NCI-H2227 (cell line): ENCODE measurements at regions not wholly inside any gene's neighbourhood (a gene's known extent, or its start where the extent isn't known, plus 50 kb on each side); places are given as distances from the start of the nearest gene placed in this dataset.

Experiments used
- DNase-seq: peaks from one replicate; lab custom pipeline; 2025; ENCODE audit not compliant: unreplicated experiment; lab: John Stamatoyannopoulos, UW

GRCh38 chr10:89879121-89879520, 177.7 kb downstream of the KIF20B start:
- DNase-seq = no peak

- DNase-seq = no peak
These were observed 186.0 kb downstream of the KIF20B start for GRCh38 chr10:89887406-89887805.

DNA sequence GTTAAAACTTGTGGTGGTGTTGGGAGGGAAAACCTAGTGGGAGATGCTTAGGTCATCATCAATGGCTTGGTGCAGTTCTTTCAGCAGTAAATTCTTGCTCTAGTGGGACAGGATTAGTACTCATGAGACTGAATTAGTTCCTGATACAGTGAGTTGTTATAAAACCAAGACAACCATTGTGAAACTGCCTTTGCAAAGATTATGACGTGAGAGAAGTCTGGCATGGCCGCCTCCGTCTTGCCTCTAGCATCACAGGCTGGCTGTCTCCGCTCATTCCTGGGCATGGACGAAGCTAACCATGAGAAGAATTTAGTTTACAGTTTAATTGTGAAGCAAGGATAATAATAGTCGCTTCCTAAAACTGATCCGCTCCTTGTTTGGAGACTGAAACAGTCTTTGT, 186.4 kb downstream of the KIF20B start:
- no peak for DNase-seq

DNA sequence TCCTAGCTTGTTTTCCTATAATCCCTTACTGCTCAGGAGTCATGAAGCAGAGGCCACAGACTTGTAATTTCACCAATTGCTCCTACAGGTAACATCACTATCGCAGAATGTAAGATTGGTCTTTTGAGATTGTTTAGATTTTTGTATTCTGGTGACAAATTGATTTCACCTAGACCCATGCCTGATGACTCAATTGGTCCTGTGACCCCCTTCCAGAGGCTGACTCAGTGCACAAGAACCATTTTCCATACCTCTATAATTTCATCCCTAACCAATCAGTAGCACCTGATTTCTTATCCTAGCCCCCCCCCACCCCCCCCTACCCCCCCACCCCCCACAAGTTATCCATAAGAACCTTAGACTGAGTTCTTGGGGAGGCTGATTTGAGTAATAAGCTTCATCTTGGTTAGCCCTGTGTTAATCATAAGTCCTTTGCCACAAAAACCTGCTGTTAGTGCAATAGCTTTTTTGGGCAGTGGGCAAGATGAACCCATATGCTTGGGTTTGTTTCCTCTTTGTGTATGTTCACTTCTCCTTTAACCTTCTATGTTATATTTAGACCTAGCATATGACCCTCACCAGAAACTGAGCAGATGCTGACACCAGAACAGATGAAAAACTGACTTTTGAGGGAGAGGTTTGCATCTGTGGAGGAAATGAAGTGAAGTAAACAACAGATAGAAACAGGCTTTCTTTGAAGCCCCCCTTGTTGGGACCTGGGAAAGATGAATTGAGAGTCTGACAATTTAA, 187.1 kb downstream of the KIF20B start:
- no peak for DNase-seq

DNA sequence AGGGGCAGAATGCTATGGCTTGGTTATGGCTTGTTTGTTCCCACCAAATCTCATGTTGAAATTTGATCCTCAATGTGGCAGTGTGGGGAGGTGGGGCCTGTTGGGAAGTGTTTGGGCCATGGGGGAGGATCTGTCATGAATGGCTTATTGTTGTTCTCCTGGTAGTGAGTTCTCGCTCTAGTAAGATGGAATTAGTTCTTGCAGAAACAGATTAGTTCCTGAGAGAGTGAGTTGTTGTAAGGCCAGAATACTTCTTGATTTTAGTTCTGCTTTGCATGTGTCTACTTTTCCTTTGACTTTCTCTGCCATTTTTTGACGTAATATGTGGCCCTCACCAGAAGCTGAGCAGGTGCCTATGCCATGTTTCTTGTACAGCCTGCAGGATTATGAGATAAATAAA, 188.2 kb downstream of the KIF20B start:
- no peak for DNase-seq

DNA sequence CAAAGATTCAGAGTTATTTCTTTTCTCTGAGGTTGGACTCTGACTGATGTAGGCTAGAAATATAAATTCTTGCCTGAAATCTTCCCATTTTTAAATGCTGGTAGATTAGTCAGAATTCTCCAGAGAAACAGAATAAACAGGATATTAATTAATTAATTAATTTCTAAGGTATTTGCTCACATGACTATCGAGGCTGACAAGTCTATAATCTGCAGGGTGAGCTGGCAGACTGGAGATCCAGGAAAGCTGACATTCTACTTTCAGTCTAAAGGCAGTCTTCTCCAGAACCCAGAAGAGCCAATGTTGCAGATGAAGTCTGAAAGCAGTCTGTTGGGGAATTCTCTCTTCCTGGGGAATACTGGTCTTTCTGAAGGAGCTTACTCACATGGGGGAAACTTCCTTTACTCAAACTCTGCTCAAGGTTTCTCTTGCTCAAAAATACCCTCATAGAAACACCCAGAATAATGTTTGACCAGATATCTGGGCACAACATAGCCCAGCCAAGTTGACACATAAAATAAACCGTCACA, 189.7 kb downstream of the KIF20B start:
- no peak for DNase-seq

GRCh38 chr10:89894051-89894450, 192.7 kb downstream of the KIF20B start:
- no peak for DNase-seq

GRCh38 chr10:89900554-89900953, 199.2 kb downstream of the KIF20B start:
- no peak for DNase-seq

DNA sequence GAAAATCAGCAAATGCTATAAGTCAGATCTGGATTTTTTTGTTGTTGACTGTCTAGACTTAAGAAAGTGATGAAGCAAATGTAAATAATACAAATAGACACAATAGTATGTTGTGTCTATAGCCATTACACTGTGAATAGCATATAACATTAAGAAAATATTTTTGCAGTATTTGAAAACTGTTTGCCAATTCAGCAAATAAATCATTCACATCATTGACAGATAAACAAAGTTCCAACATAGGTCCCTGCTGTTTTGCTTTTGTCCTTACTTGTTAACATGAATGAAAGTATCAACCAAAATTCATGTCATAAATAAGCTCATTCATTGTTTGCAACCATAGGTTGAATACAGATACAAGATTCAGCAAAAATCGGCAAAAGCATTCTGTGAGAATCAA, 200.5 kb downstream of the KIF20B start:
- no peak for DNase-seq

DNA sequence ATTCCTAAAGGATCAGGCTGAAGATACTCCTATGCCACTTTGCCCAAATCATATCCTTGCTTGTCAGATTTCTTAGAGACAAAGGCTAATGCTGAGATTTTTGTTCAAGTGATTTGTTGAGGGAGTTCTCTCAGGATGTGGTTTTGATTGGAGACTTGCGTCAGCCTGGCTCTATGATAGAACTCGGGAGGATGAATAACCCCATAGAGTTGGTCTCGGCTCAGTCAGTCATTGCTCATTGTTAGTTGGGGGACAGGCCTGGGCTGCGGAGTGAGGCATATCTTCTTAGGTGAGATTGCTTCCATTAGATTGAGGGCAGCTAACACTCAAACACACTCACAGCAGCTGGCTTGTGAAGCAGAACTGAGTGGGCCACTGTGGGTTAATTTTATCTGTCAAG, 203.4 kb downstream of the KIF20B start:
- DNase-seq = no peak

- DNase-seq = no peak
These were observed 208.4 kb downstream of the KIF20B start for GRCh38 chr10:89909752-89910151.

GRCh38 chr10:89915021-89915420, 213.6 kb downstream of the KIF20B start:
- no peak for DNase-seq

GRCh38 chr10:89915968-89916367, 214.6 kb downstream of the KIF20B start:
- DNase-seq = no peak

- DNase-seq = no peak
These were observed 215.3 kb downstream of the KIF20B start for GRCh38 chr10:89916468-89917215.

- no peak for DNase-seq
These were observed 220.0 kb downstream of the KIF20B start for GRCh38 chr10:89921403-89921802.

DNA sequence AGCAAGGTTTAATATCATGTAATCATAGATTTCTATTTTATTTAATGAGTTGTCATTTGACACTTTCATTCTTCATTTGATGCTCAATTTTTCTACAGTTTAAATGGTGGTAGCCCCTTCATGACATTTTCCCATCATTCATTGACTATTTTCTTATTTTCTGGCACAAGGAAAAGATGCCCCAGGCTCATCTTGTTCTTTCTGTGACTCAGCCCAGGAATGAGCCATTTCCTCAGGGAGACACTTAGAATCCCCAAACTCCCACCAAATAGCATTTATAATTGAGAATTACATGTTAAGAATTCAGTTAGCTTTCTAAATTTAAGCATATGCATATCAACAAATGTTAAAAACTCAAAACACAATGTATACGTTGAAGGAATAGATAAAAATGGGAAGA, 222.3 kb downstream of the KIF20B start:
- no peak for DNase-seq

DNA sequence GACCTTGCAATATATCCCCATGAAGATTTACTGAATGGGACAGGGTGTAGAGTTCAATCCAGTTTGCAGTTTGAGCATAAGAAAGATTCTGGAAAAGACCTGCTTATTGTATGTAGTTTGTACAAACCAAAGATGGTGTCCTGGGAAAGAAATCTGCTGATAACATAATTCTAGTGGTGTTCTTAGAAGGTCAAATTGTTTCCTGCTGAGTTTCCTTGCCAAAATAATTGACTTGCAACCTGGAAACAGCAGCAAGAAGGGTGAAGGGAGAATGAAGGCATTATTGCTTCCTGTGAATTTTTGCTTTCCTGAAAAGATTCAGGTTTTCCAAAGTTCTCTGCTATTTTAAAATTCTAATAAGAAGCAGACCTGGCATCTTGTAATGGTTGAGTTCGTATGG, 222.9 kb downstream of the KIF20B start:
- DNase-seq = no peak

GRCh38 chr10:89926736-89927135, 225.3 kb downstream of the KIF20B start:
- DNase-seq = no peak

GRCh38 chr10:89929282-89930026, 228.1 kb downstream of the KIF20B start:
- DNase-seq = no peak

GRCh38 chr10:89937494-89937893, 236.1 kb downstream of the KIF20B start:
- DNase-seq = no peak

- DNase-seq = no peak
These were observed 238.7 kb downstream of the KIF20B start for GRCh38 chr10:89940076-89940475.

DNA sequence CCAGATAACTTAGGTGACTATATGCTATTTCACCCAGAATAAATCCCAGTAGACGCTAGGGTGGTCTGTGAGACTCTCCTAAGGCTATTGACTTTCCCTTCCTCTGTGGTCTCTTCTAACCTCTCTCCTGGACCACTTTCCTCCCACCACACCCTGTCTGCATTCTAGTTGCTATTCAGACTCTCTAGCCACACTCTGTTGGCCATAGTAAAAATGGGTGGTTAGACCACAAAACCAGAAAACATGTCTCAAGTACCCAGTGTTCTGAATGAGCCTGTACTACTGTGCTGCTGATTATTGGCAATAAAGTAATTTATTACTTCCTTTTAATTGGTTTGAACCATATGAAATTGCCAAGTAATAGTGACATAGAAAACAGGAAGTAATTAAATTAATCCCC, 240.8 kb downstream of the KIF20B start:
- no peak for DNase-seq
